H9 (cell line): ENCODE measurements at regions not wholly inside any gene's neighbourhood (a gene's known extent, or its start where the extent isn't known, plus 50 kb on each side); places are given as distances from the start of the nearest gene placed in this dataset.

Experiments
- DNase-seq: peaks from one replicate; pipeline ENCODE4 v3.0.0-alpha.2; 2017
- H2AFZ ChIP-seq: one replicate; pipeline ENCODE4 v1.6.1; 2013; ENCODE audit warnings: mild to moderate bottlenecking, low read length, control low read depth, moderate library complexity
- H2AK5ac ChIP-seq: 2 replicates; pipeline ENCODE4 v1.6.1; 2013; ENCODE audit warnings: low read length, control low read depth, mixed read lengths; ENCODE audit not compliant: insufficient read length
- H2BK120ac ChIP-seq: one replicate; pipeline ENCODE4 v1.6.1; 2013; ENCODE audit warnings: low read depth, mild to moderate bottlenecking, low read length, control low read depth, inconsistent platforms; ENCODE audit not compliant: poor library complexity, severe bottlenecking
- H2BK12ac ChIP-seq: 2 replicates; pipeline ENCODE4 v1.6.1; 2013; ENCODE audit warnings: low read length, control low read depth, mixed read lengths, low read depth; ENCODE audit not compliant: insufficient read length
- H2BK15ac ChIP-seq: 2 replicates; pipeline ENCODE4 v1.6.1; 2013; ENCODE audit warnings: low read depth, low read length, control low read depth
- H2BK20ac ChIP-seq: one replicate; pipeline ENCODE4 v1.6.1; 2013; ENCODE audit warnings: low read depth, mild to moderate bottlenecking, low read length, control low read depth, inconsistent platforms; ENCODE audit not compliant: poor library complexity, severe bottlenecking
- H2BK5ac ChIP-seq: 2 replicates; pipeline ENCODE4 v1.6.1; 2013; ENCODE audit warnings: low read length, control low read depth, mixed read lengths; ENCODE audit not compliant: insufficient read length
- H3K14ac ChIP-seq: 2 replicates; pipeline ENCODE4 v1.6.1; 2013; ENCODE audit warnings: low read length, control low read depth; ENCODE audit not compliant: insufficient read depth
- H3K18ac ChIP-seq: 2 replicates; pipeline ENCODE4 v1.6.1; 2013; ENCODE audit warnings: low read depth, mild to moderate bottlenecking, mixed read lengths, low read length, control low read depth; ENCODE audit not compliant: insufficient read length
- H3K23ac ChIP-seq: 2 replicates; pipeline ENCODE4 v1.6.1; 2013; ENCODE audit warnings: low read length, control low read depth, mixed read lengths, low read depth; ENCODE audit not compliant: insufficient read length
- H3K23me2 ChIP-seq: 2 replicates; pipeline ENCODE4 v1.6.1; 2013; ENCODE audit warnings: low read depth, mild to moderate bottlenecking, mixed read lengths, low read length, control low read depth; ENCODE audit not compliant: insufficient read length, poor library complexity, severe bottlenecking
- H3K27ac ChIP-seq: 2 replicates; pipeline ENCODE4 v1.5.1; 2013; ENCODE audit warnings: low read length, control low read depth, mixed read lengths, low read depth; ENCODE audit not compliant: insufficient read length
- H3K27me3 ChIP-seq: 2 replicates; pipeline ENCODE4 v1.6.1; 2013; ENCODE audit warnings: low read length, control low read depth, inconsistent platforms; ENCODE audit not compliant: insufficient read depth
- H3K4ac ChIP-seq: 2 replicates; pipeline ENCODE4 v1.6.1; 2013; ENCODE audit warnings: low read depth, mild to moderate bottlenecking, control low read depth, inconsistent platforms, low read length, moderate library complexity
- H3K4me1 ChIP-seq: 2 replicates; pipeline ENCODE4 v1.6.1; 2013; ENCODE audit warnings: low read length, control low read depth, inconsistent platforms; ENCODE audit not compliant: insufficient read depth
- H3K4me2 ChIP-seq: 2 replicates; pipeline ENCODE4 v1.6.1; 2013; ENCODE audit warnings: low read length, control low read depth, mixed read lengths; ENCODE audit not compliant: insufficient read length, insufficient read depth
- H3K56ac ChIP-seq: 2 replicates; pipeline ENCODE4 v1.6.1; 2013; ENCODE audit warnings: low read depth, mild to moderate bottlenecking, mixed read lengths, low read length, control low read depth; ENCODE audit not compliant: insufficient read length
- H3K79me1 ChIP-seq: 2 replicates; pipeline ENCODE4 v1.6.1; 2013; ENCODE audit warnings: low read depth, mild to moderate bottlenecking, moderate library complexity, low read length, control low read depth, inconsistent platforms; ENCODE audit not compliant: insufficient read depth, poor library complexity, severe bottlenecking
- H3K79me2 ChIP-seq: 2 replicates; pipeline ENCODE4 v1.6.1; 2013; ENCODE audit warnings: low read length, control low read depth, inconsistent platforms; ENCODE audit not compliant: insufficient read depth
- H3K9ac ChIP-seq: 2 replicates; pipeline ENCODE4 v1.6.1; 2013; ENCODE audit warnings: low read length, control low read depth, mixed read lengths; ENCODE audit not compliant: insufficient read length; ENCODE audit errors: extremely low read depth
- H3K9me3 ChIP-seq: one replicate; pipeline ENCODE4 v1.6.1; 2013; ENCODE audit warnings: low read depth, low read length, inconsistent platforms; ENCODE audit not compliant: control insufficient read depth
- H3T11ph ChIP-seq: one replicate; pipeline ENCODE4 v1.6.1; 2013; ENCODE audit warnings: mild to moderate bottlenecking, low read length, control low read depth, inconsistent platforms
- H4K20me1 ChIP-seq: one replicate; pipeline ENCODE4 v1.6.1; 2013; ENCODE audit not compliant: control insufficient read depth, insufficient read length, insufficient read depth
- H4K5ac ChIP-seq: 2 replicates; pipeline ENCODE4 v1.6.1; 2013; ENCODE audit warnings: low read depth, mild to moderate bottlenecking, mixed read lengths, low read length, control low read depth; ENCODE audit not compliant: insufficient read length
- H4K8ac ChIP-seq: replicated peaks from 2 replicates; pipeline ENCODE4 v1.6.1; 2013; ENCODE audit warnings: low read length, control low read depth, mixed read lengths, low read depth; ENCODE audit not compliant: insufficient read length
- H4K91ac ChIP-seq: 2 replicates; pipeline ENCODE4 v1.6.1; 2013; ENCODE audit warnings: low read depth, mild to moderate bottlenecking, moderate library complexity, mixed read lengths, low read length, control low read depth; ENCODE audit not compliant: insufficient read length
- H3K27ac Mint-ChIP-seq, 3 experiments: 2 replicates in 2 of 3; 3 replicates in 1 of 3; pipeline ENCODE4 v1.8.0; 2020 to 2021; ENCODE audit warnings: mixed read lengths in 3 of 3, mild to moderate bottlenecking in 1 of 3, moderate library complexity in 1 of 3
- H3K27me3 Mint-ChIP-seq: 2 replicates; pipeline ENCODE4 v1.8.0; 2021; ENCODE audit warnings: low read depth, mild to moderate bottlenecking, moderate library complexity, mixed read lengths
- H3K36me3 Mint-ChIP-seq, 3 experiments: 2 replicates in 2 of 3; 3 replicates in 1 of 3; pipeline ENCODE4 v1.8.0; 2020 to 2021; ENCODE audit warnings: low read depth in 3 of 3, mixed read lengths in 3 of 3; ENCODE audit not compliant: insufficient read depth in 1 of 3
- H3K4me1 Mint-ChIP-seq, 2 experiments: 2 replicates each; pipeline ENCODE4 v1.8.0; 2020; ENCODE audit warnings: mixed read lengths in 2 of 2
- H3K4me3 Mint-ChIP-seq, 2 experiments: 2 replicates in 1 of 2; 3 replicates in 1 of 2; pipeline ENCODE4 v1.8.0; 2020 to 2021; ENCODE audit warnings: mild to moderate bottlenecking in 2 of 2, mixed read lengths in 2 of 2, moderate library complexity in 1 of 2
- H3K9me3 Mint-ChIP-seq, 2 experiments: 2 replicates in 1 of 2; 3 replicates in 1 of 2; pipeline ENCODE4 v1.8.0; 2020; ENCODE audit warnings: mild to moderate bottlenecking in 2 of 2, mixed read lengths in 2 of 2, moderate library complexity in 1 of 2
- CTCF ChIP-seq: fragments of 200-600 bp; sonication (generic); conservative IDR thresholded peaks from 3 replicates; pipeline ENCODE4 v1.8.0; 2021; ENCODE audit warnings: antibody characterized with exemption, mild to moderate bottlenecking
- WGBS: extraction: QIAGEN DNeasy Blood & Tissue Kit; methylation state at CpG from one replicate; pipeline ENCODE4 v1.1.7; 2013; ENCODE audit warnings: missing lambda C conversion rate, low lambda C conversion rate, mixed read lengths; ENCODE audit not compliant: insufficient read length; ENCODE audit errors: extremely low coverage; 5-methylcytosine and 5-hydroxymethylcytosine counted together

DNA sequence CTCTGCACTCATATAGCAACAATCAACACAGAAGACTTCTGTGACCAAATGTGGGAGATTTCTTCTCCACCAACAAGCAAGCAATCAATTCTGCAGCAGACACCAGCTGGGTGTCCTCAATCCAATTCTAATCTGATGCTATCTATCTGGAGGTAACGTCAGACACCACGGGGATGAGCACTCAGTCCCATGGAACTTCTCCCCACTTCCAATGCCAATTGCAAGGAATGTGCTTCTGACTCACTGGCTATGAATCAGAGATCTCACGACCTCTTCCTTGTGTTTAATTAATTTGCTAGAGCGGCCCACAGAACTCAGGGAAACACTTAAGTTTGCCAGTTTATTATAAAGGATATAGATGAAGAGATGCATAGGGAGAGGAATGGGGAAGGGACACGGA, 103.5 kb upstream of the SIRPG start:
- Mint-ChIP-seq H3K4me1 (no peaks in the 10 kb centered on the region), H3K9me3 (no peaks in the 10 kb centered on the region), H3K27ac (no peak overlapping the region), H3K36me3 (no peaks in the 10 kb centered on the region), H3K27me3 (peaks cover 26% of the 10 kb centered on the region), H3K4me3 (no peak overlapping the region)
- Histone ChIP-seq H3K27ac (no peak overlapping the region), H2AFZ (no peak overlapping the region), H3K9ac (no peak overlapping the region), H2BK12ac (no peak overlapping the region), H3K9me3 (no peaks in the 10 kb centered on the region), H4K8ac (no peak overlapping the region), H3K23ac (no peak overlapping the region), H2BK15ac (no peak overlapping the region), H4K91ac (no peak overlapping the region), H4K5ac (no peak overlapping the region), H3K4me2 (no peak overlapping the region), H3K23me2 (no peaks in the 10 kb centered on the region), H3K27me3 (no peaks in the 10 kb centered on the region), H2BK5ac (no peak overlapping the region), H3T11ph (no peak overlapping the region), H2BK20ac (no peak overlapping the region), H2BK120ac (no peak overlapping the region), H3K14ac (no peak overlapping the region), H3K4ac (no peak overlapping the region), H3K4me1 (no peaks in the 10 kb centered on the region), H3K79me2 (no peaks in the 10 kb centered on the region), H4K20me1 (no peaks in the 10 kb centered on the region), H3K18ac (no peak overlapping the region), H2AK5ac (no peak overlapping the region), H3K56ac (no peak overlapping the region), H3K79me1 (no peaks in the 10 kb centered on the region)
- no peak for TF ChIP-seq CTCF
- DNase-seq: no peak
- no CpG with 5 or more reads among the region's 5 CpGs for WGBS
